GM06990 (cell line): ENCODE measurements at regions not wholly inside any gene's neighbourhood (a gene's known extent, or its start where the extent isn't known, plus 50 kb on each side); places are given as distances from the start of the nearest gene placed in this dataset.

ENCODE experiments used
- DNase-seq: peaks from one replicate; pipeline ENCODE4 v3.0.0-alpha.2; 2011; ENCODE audit not compliant: insufficient read length; ENCODE audit errors: extremely low read depth
- H3K27me3 ChIP-seq: replicated peaks from 2 replicates; pipeline ENCODE4 v1.6.0; 2011; ENCODE audit warnings: low read length; ENCODE audit not compliant: control insufficient read depth, insufficient read depth
- H3K36me3 ChIP-seq: 2 replicates; pipeline ENCODE4 v1.5.1; 2011; ENCODE audit warnings: low read length; ENCODE audit not compliant: control insufficient read depth, insufficient read depth
- H3K4me3 ChIP-seq: replicated peaks from 2 replicates; pipeline ENCODE4 v1.5.1; 2011; ENCODE audit warnings: low read depth, mild to moderate bottlenecking, control low read depth, low read length
- CTCF ChIP-seq: IDR thresholded peaks from 2 replicates; pipeline ENCODE4 v1.5.1; 2011; ENCODE audit warnings: low read length, control low read depth, mild to moderate bottlenecking, inconsistent platforms; ENCODE audit not compliant: insufficient read depth, poor library complexity, severe bottlenecking

- TF ChIP-seq CTCF, result no peak
- no peaks in the 10 kb centered on the region for H3K36me3 ChIP-seq
These were observed 343.1 kb downstream of the TFAP2A start for GRCh38 chr6:10071631-10072220.

GRCh38 chr6:10060004-10060403 lies 354.9 kb downstream of the TFAP2A start:
- Histone ChIP-seq H3K27me3 (no peaks in the 10 kb centered on the region), H3K36me3 (no peaks in the 10 kb centered on the region), H3K4me3 (no peak overlapping the region)
- DNase-seq, result no peak
- no peak for TF ChIP-seq CTCF

More at GRCh38 chr6:10071631-10072220, 343.1 kb downstream of the TFAP2A start:
- Histone ChIP-seq H3K4me3 (no peak overlapping the region), H3K27me3 (no peaks in the 10 kb centered on the region)
- DNase-seq, result no peak

GRCh38 chr6:10054672-10055071 lies 360.2 kb downstream of the TFAP2A start:
- TF ChIP-seq CTCF, result no peak
- H3K27me3 ChIP-seq, result no peaks in the 10 kb centered on the region
- no peaks in the 10 kb centered on the region for H3K36me3 ChIP-seq
- H3K4me3 ChIP-seq, result no peak overlapping the region
- DNase-seq, result no peak

GRCh38 chr6:10051283-10051682 lies 363.6 kb downstream of the TFAP2A start:
- TF ChIP-seq CTCF, result no peak
- Histone ChIP-seq H3K36me3 (no peaks in the 10 kb centered on the region), H3K4me3 (no peak overlapping the region), H3K27me3 (no peaks in the 10 kb centered on the region)
- no peak for DNase-seq

- Histone ChIP-seq H3K36me3 (no peaks in the 10 kb centered on the region), H3K27me3 (no peaks in the 10 kb centered on the region), H3K4me3 (no peak overlapping the region)
- DNase-seq, result no peak
- no peak for TF ChIP-seq CTCF
These were observed 366.2 kb downstream of the TFAP2A start for GRCh38 chr6:10048370-10049297.
